ENCODE measurements at regions not wholly inside any gene's neighbourhood (a gene's known extent, or its start where the extent isn't known, plus 50 kb on each side); places are given as distances from the start of the nearest gene placed in this dataset.

GRCh38 chr5:107232293-107232692 is 438.4 kb downstream of the EFNA5 start:
- no peak overlapping the region for H3K4me3 ChIP-seq (ENCODE audit: low read length)
- H3K27me3 ChIP-seq (ENCODE audit: control insufficient read depth, insufficient read depth, low read length): no peaks in the 10 kb centered on the region
- no peaks in the 10 kb centered on the region for H3K36me3 ChIP-seq (ENCODE audit: insufficient read depth, low read length)
- no peaks in the 10 kb centered on the region for H3K9me3 ChIP-seq (replicated peaks; ENCODE audit: low read length)
- no peaks in the 10 kb centered on the region for H3K4me1 ChIP-seq (ENCODE audit: control insufficient read depth, insufficient read depth, low read length)
- no peak overlapping the region for H3K9ac ChIP-seq (ENCODE audit: low read depth, low read length)
- no peak overlapping the region for H3K4me2 ChIP-seq (ENCODE audit: low read length)

- Histone ChIP-seq H3K4me1 (ENCODE audit: control insufficient read depth, insufficient read depth, low read length) (no peaks in the 10 kb centered on the region), H3K9ac (ENCODE audit: low read depth, low read length) (no peak overlapping the region), H3K9me3 (replicated peaks; ENCODE audit: low read length) (no peaks in the 10 kb centered on the region), H3K4me2 (ENCODE audit: low read length) (no peak overlapping the region), H3K4me3 (ENCODE audit: low read length) (no peak overlapping the region), H3K27me3 (ENCODE audit: control insufficient read depth, insufficient read depth, low read length) (no peaks in the 10 kb centered on the region), H3K36me3 (ENCODE audit: insufficient read depth, low read length) (no peaks in the 10 kb centered on the region)
These were observed 439.5 kb downstream of the EFNA5 start for GRCh38 chr5:107231191-107231590.

GRCh38 chr5:107230367-107230766 is 440.4 kb downstream of the EFNA5 start:
- H3K9ac ChIP-seq (ENCODE audit: low read depth, low read length): no peak overlapping the region
- H3K9me3 ChIP-seq (replicated peaks; ENCODE audit: low read length): no peaks in the 10 kb centered on the region
- H3K4me3 ChIP-seq (ENCODE audit: low read length): no peak overlapping the region
- no peaks in the 10 kb centered on the region for H3K4me1 ChIP-seq (ENCODE audit: control insufficient read depth, insufficient read depth, low read length)
- no peaks in the 10 kb centered on the region for H3K36me3 ChIP-seq (ENCODE audit: insufficient read depth, low read length)
- no peaks in the 10 kb centered on the region for H3K27me3 ChIP-seq (ENCODE audit: control insufficient read depth, insufficient read depth, low read length)
- no peak overlapping the region for H3K4me2 ChIP-seq (ENCODE audit: low read length)

GRCh38 chr5:107228226-107228625 is 442.5 kb downstream of the EFNA5 start:
- Histone ChIP-seq H3K9ac (ENCODE audit: low read depth, low read length) (no peak overlapping the region), H3K36me3 (ENCODE audit: insufficient read depth, low read length) (no peaks in the 10 kb centered on the region), H3K9me3 (replicated peaks; ENCODE audit: low read length) (no peaks in the 10 kb centered on the region), H3K4me2 (ENCODE audit: low read length) (no peak overlapping the region), H3K27me3 (ENCODE audit: control insufficient read depth, insufficient read depth, low read length) (no peaks in the 10 kb centered on the region), H3K4me3 (ENCODE audit: low read length) (no peak overlapping the region), H3K4me1 (ENCODE audit: control insufficient read depth, insufficient read depth, low read length) (no peaks in the 10 kb centered on the region)

- Histone ChIP-seq H3K9me3 (replicated peaks; ENCODE audit: low read length) (no peaks in the 10 kb centered on the region), H3K4me3 (ENCODE audit: low read length) (no peak overlapping the region), H3K4me1 (ENCODE audit: control insufficient read depth, insufficient read depth, low read length) (peaks cover 3% of the 10 kb centered on the region), H3K9ac (ENCODE audit: low read depth, low read length) (no peak overlapping the region), H3K36me3 (ENCODE audit: insufficient read depth, low read length) (no peaks in the 10 kb centered on the region), H3K27me3 (ENCODE audit: control insufficient read depth, insufficient read depth, low read length) (no peaks in the 10 kb centered on the region), H3K4me2 (ENCODE audit: low read length) (no peak overlapping the region)
These were observed 446.5 kb downstream of the EFNA5 start for GRCh38 chr5:107224272-107224671.

GRCh38 chr5:107223066-107223465 is 447.7 kb downstream of the EFNA5 start:
- no peaks in the 10 kb centered on the region for H3K36me3 ChIP-seq (ENCODE audit: insufficient read depth, low read length)
- no peak overlapping the region for H3K4me2 ChIP-seq (ENCODE audit: low read length)
- no peak overlapping the region for H3K4me3 ChIP-seq (ENCODE audit: low read length)
- H3K4me1 ChIP-seq (ENCODE audit: control insufficient read depth, insufficient read depth, low read length): peaks cover 13% of the 10 kb centered on the region
- H3K9me3 ChIP-seq (replicated peaks; ENCODE audit: low read length): no peaks in the 10 kb centered on the region
- no peaks in the 10 kb centered on the region for H3K27me3 ChIP-seq (ENCODE audit: control insufficient read depth, insufficient read depth, low read length)
- H3K9ac ChIP-seq (ENCODE audit: low read depth, low read length): no peak overlapping the region

- Histone ChIP-seq H3K27me3 (ENCODE audit: control insufficient read depth, insufficient read depth, low read length) (no peaks in the 10 kb centered on the region), H3K4me1 (ENCODE audit: control insufficient read depth, insufficient read depth, low read length) (peaks cover 29% of the 10 kb centered on the region), H3K36me3 (ENCODE audit: insufficient read depth, low read length) (no peaks in the 10 kb centered on the region), H3K4me2 (ENCODE audit: low read length) (no peak overlapping the region), H3K9me3 (replicated peaks; ENCODE audit: low read length) (no peaks in the 10 kb centered on the region), H3K4me3 (ENCODE audit: low read length) (no peak overlapping the region), H3K9ac (ENCODE audit: low read depth, low read length) (no peak overlapping the region)
These were observed 450.7 kb downstream of the EFNA5 start for GRCh38 chr5:107219993-107220392.

- no peaks in the 10 kb centered on the region for H3K36me3 ChIP-seq (ENCODE audit: insufficient read depth, low read length)
- H3K4me1 ChIP-seq (ENCODE audit: control insufficient read depth, insufficient read depth, low read length): peaks cover 29% of the 10 kb centered on the region
- peak overlapping the region; percentile 19 for H3K9ac ChIP-seq (ENCODE audit: low read depth, low read length)
- no peaks in the 10 kb centered on the region for H3K9me3 ChIP-seq (replicated peaks; ENCODE audit: low read length)
- H3K4me2 ChIP-seq (ENCODE audit: low read length): peak overlapping the region; percentile 40
- H3K4me3 ChIP-seq (ENCODE audit: low read length): no peak overlapping the region
- H3K27me3 ChIP-seq (ENCODE audit: control insufficient read depth, insufficient read depth, low read length): no peaks in the 10 kb centered on the region
These were observed 452.1 kb downstream of the EFNA5 start for GRCh38 chr5:107218457-107219193.

- Histone ChIP-seq H3K36me3 (ENCODE audit: insufficient read depth, low read length) (no peaks in the 10 kb centered on the region), H3K4me3 (ENCODE audit: low read length) (no peak overlapping the region), H3K9me3 (replicated peaks; ENCODE audit: low read length) (no peaks in the 10 kb centered on the region), H3K4me1 (ENCODE audit: control insufficient read depth, insufficient read depth, low read length) (peaks cover 29% of the 10 kb centered on the region), H3K27me3 (ENCODE audit: control insufficient read depth, insufficient read depth, low read length) (no peaks in the 10 kb centered on the region), H3K4me2 (ENCODE audit: low read length) (peak overlapping the region; percentile 54), H3K9ac (ENCODE audit: low read depth, low read length) (peak overlapping the region; percentile 19)
These were observed 453.0 kb downstream of the EFNA5 start for GRCh38 chr5:107217721-107218130.

- H3K9ac ChIP-seq (ENCODE audit: low read depth, low read length): no peak overlapping the region
- no peak overlapping the region for H3K4me2 ChIP-seq (ENCODE audit: low read length)
- no peak overlapping the region for H3K4me3 ChIP-seq (ENCODE audit: low read length)
- peaks cover 29% of the 10 kb centered on the region for H3K4me1 ChIP-seq (ENCODE audit: control insufficient read depth, insufficient read depth, low read length)
- no peaks in the 10 kb centered on the region for H3K27me3 ChIP-seq (ENCODE audit: control insufficient read depth, insufficient read depth, low read length)
- no peaks in the 10 kb centered on the region for H3K9me3 ChIP-seq (replicated peaks; ENCODE audit: low read length)
- no peaks in the 10 kb centered on the region for H3K36me3 ChIP-seq (ENCODE audit: insufficient read depth, low read length)
These were observed 454.1 kb downstream of the EFNA5 start for GRCh38 chr5:107216587-107216986.

GRCh38 chr5:107215611-107216010 is 455.1 kb downstream of the EFNA5 start:
- Histone ChIP-seq H3K4me2 (ENCODE audit: low read length) (no peak overlapping the region), H3K9ac (ENCODE audit: low read depth, low read length) (no peak overlapping the region), H3K4me1 (ENCODE audit: control insufficient read depth, insufficient read depth, low read length) (peaks cover 29% of the 10 kb centered on the region), H3K36me3 (ENCODE audit: insufficient read depth, low read length) (no peaks in the 10 kb centered on the region), H3K9me3 (replicated peaks; ENCODE audit: low read length) (no peaks in the 10 kb centered on the region), H3K4me3 (ENCODE audit: low read length) (no peak overlapping the region), H3K27me3 (ENCODE audit: control insufficient read depth, insufficient read depth, low read length) (no peaks in the 10 kb centered on the region)

- peaks cover 15% of the 10 kb centered on the region for H3K4me1 ChIP-seq (ENCODE audit: control insufficient read depth, insufficient read depth, low read length)
- H3K36me3 ChIP-seq (ENCODE audit: insufficient read depth, low read length): no peaks in the 10 kb centered on the region
- H3K9ac ChIP-seq (ENCODE audit: low read depth, low read length): no peak overlapping the region
- no peak overlapping the region for H3K4me3 ChIP-seq (ENCODE audit: low read length)
- no peak overlapping the region for H3K4me2 ChIP-seq (ENCODE audit: low read length)
- no peaks in the 10 kb centered on the region for H3K27me3 ChIP-seq (ENCODE audit: control insufficient read depth, insufficient read depth, low read length)
- no peaks in the 10 kb centered on the region for H3K9me3 ChIP-seq (replicated peaks; ENCODE audit: low read length)
These were observed 457.7 kb downstream of the EFNA5 start for GRCh38 chr5:107213025-107213424.

Data from skeletal muscle satellite cell (primary cell).